Left kidney (tissue), 1 donor: ENCODE measurements at regions not wholly inside any gene's neighbourhood (a gene's known extent, or its start where the extent isn't known, plus 50 kb on each side); places are given as distances from the start of the nearest gene placed in this dataset.

Experiments
- DNase-seq: peaks from one replicate; pipeline ENCODE4 v3.0.0-alpha.2; 2013

DNA sequence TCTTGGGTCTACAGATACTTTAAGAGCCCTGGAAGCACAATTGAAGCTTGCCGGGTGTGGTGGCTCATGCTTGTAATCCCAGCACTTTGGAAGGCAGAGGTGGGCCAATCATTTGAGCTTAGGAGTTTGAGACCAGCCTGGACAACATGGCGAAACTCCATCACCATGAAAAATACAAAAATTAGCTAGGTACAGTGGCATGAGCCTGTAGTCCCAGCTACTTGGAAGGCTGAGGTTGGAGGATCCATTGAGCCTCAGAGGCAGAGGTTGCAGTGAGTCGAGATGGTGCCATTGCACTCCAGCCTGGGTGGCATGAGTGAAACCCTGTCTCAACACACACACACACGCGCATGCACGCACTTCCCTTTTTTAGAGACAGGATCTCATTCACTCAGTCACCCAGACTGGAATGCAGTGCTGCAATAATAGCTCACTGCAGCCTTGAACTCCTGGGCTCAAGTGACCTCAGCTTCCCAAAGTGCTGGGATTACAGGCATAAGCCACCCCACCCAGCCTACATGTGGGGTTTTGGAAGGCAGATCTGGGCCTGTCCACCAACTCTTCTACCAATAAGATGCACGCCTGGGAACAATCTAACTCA lies 182.5 kb upstream of the JARID2 start:
- no peak for DNase-seq

DNA sequence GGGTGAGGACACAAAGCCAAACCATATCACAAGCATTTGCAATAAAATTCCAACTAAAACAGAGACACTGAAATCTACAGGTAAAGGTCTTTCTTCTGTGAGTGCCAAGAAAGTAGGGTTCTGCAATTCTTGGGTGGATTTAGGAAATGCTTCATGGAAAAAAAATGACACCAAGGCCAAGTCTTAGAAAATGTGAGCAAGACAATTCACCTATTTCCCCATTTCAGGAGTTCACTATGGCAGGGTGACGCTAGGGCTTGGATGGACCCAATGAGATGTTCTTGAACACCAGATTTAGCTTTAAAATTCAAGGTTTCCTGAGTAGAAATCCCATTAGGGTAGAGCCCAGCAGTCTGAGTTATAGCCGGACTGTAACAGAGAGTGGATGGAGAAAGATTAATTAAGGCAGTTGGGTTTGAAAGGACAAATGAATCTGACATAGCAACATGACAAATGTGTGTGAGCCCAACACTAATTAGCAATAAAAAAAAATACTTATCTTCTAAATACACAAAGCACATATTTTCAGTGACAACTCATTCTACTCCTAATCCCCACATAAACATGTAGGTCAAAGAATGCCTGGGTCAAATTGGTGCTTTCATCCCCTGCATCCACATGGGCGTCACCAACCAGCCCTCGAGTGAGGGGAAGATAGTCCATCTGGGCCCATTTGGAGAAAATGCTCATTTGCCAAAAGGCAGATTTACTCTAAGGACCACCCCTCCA lies 180.4 kb upstream of the JARID2 start:
- peak; percentile 81 for DNase-seq

DNA sequence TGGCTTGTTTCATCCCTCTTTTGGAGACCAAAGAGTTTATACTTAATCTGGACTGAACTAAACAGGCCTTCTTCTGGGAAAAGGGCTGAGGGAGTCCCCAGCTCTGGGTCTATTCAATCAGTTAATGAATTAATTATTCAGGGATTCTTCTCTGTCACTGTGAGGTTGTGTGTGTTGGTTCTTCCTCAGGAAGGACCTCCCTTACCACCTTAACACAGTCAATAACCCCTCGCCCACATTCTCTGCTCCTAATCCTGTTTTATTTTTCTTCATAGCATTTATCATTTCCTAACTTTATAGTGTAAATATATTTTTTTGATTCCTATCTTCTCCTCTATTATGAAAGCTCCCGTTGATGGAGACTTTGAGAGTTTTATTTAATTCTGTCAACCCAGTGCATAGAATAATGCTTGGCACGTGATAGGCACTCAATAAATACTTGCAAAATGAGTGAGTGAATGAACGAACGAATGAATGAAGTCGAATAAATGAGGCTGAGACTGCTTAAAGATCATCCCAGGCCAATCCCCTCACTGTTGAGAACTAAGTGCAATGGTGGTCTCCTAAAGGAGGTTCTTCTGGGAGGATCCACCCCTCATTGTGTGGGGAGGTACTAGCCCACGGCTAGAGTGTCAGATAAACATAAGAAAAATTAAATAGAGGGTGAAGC lies 179.6 kb upstream of the JARID2 start:
- no peak for DNase-seq

DNA sequence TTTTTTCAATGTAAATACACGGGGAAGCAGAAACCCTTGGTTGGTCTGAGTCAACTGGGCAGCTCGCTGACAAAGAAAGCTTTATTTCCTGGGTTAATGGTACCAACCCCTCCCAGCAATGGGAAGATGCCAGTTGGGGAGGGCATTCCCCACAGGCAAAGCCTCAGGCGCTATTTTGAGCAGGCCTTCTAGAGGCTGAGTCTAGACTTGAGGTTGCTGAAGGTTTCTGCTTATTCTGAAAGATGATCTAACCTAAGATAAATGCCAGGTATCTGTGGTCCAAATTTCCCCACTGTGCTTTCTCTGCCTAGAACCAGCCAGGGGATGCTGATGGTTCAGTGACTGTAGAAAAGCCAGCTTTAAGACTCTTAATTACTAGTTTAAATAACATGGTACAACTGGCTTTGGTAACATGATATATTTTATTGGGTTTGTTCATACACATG lies 172.5 kb upstream of the JARID2 start:
- no peak for DNase-seq

DNA sequence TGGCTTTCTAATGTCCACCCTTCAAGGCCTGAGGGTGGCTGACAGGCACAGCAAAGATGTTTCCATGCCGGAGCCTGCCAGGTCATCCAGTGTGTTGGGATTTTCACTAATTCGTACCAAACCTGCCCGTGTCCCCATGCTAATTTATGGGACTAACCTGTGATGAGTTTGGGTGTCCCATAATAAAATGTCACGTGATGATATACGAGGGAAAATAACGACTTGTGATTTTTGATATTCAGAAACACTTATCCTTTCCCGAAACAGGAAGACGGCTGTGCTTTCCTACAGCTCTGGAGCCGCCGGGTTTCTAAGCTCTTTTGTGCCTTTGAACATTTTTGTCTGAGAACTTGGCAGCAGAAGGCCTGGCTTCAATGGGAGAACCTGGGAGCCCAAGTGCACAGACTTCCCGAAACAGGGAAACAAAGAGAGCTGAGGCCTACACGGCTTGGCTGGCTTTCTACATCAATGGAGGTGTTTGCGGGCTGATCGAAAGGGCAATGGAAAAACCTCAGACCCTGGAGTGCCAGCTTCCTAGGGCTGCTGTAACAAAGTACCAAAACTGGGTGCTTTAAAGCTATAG lies 171.9 kb upstream of the JARID2 start:
- no peak for DNase-seq

- DNase-seq, result no peak
Measured at GRCh38 chr6:15074806-15075205, 171.1 kb upstream of the JARID2 start.

DNA sequence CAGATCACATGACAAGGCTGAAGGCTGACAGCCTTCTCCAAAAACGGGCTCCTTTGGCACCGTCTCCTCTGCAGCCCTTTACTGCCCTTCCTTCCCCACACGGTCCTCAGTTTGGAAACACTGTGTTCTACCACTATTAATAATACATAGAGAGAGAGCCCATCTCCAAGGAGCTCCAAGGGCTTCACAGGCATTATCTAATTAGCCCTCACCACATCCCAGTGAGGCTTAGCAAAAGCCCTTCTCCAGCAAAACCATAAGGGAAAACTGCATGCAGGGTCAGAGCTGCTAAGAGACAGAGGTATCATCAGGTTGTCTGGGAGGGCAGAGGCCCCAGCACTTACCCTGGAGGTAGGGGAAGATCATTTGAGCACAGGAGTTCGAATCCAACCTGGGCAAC lies 169.3 kb upstream of the JARID2 start:
- no peak for DNase-seq

- DNase-seq, result no peak
Measured at GRCh38 chr6:15077006-15077405, 168.9 kb upstream of the JARID2 start.

DNA sequence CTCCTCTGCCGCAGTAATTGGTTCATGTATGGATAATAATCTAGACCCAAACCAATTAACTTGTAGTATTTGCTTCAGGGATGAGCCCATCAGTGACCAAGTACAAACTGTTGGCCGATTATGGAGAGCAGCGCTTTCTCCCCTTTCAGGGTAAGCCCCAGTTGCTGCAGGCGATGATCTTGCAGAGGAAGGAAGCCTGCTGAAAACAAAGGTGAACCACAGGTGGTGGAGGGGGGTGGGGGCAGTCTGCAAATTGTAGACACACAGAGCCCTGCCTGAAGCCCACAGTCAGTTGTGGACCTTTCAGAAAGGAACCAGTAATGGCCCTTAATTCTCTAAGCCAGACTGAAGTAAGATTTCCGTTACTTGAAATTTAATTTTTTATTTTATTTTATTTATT lies 167.9 kb upstream of the JARID2 start:
- DNase-seq, result no peak

GRCh38 chr6:15079288-15079817 lies 166.5 kb upstream of the JARID2 start:
- DNase-seq, result no peak

GRCh38 chr6:15080895-15081294 lies 165.0 kb upstream of the JARID2 start:
- DNase-seq, result no peak

DNA sequence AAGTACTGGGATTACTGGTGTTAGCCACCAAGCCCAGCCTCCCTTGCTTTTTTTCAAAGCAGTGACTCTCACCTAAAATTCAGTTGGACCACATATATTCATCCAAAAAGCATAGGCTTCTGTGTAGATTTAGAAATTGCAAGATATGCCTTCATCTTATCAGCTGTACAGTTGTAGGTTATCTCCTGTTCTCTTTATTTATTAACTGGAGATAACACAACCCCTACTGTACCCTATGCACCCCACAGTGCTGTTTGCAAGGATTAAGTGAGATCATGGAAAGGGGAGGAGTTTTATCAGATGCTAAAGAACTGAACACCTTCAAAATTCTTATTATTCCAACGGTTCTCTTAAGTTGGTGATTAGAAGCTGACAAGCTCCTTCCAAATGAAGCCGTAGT lies 164.4 kb upstream of the JARID2 start:
- DNase-seq, result no peak

GRCh38 chr6:15082708-15083107 lies 163.2 kb upstream of the JARID2 start:
- no peak for DNase-seq

DNA sequence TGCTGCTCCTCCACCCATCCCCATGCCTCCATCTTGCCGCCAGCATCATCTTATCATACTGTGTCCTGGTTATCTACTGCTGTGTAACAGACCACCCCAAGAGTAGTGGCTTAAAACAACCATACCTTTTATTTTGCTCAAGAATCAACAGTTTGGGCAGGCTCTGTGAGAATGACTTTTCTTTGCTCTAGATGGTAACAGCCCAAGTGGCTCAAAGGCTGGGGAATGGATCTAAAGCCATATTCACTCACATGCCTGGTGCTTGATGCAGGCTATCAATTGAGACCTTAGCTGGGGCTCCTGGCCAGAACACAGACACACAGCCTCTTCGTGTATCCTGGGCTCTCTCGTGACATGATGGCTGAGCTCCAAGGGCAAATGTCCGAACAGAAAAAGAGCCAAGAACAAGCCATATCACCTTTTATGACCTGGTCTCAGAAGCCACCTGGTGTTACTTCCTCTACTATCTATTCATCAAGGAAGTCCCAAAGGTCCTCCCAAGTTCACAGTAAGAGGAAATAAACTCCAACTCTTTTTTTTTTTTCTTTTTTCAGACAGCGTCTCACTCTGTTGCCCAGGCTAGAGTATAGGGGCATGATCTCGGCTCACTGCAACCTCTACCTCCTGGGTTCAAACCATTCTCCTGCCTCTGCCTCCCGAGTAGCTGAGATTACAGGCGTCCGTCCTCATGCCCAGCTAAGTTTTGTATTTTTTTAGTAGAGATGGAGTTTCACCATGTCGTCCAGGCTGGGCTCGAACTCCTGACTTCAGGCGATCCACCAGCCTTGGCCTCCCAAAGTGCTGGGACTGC lies 159.3 kb upstream of the JARID2 start:
- no peak for DNase-seq

DNA sequence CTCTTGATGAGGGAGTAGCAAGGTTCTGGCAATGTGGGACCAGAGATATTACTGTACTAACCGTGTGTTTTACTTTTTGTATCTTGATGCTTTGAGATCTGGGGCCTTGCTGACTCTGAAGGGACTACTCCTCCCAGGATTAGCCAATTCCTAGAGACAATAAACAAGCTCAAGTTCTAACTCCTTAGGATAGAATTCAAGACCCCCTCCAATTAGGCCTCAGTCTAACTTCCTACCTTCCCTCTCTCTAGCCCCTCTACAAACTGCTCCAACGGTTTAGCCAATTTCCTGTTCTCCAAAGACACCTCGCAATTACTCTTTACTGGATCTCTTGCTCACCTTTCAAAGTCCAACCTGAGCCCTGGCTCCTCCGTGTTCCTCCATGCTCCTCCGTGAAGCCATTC lies 158.7 kb upstream of the JARID2 start:
- DNase-seq, result no peak

DNA sequence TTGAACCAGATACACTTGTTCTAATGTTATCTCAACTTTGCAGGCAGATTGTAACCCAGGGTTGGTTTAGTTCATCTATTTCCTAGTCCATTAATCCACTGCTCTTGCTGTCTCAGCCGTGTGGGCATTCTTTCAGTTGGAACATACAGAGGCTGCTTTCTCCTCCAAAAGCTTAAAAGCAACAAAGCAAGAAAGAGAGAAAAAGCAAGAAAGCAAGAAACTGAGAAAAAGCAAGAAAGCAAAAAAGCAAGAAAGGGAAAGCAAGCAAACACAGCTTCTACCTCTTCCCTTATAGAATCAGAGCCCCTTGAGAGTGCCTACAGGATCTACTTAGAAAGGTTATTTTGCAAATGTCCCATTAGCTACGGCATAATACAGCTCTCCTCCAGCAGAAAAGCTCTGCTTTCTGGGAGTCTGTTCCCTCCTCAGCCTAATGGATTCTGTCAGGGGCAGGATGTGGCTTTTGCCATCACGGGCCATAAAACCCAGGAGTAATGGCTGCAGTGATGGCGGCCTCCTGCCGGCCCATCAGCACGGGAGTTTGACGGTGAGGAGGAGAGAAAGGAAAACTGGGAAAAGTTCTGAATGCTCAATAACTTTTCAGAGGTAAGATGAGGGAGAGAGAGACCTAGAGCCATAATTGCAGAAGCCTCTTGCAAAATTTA lies 156.8 kb upstream of the JARID2 start:
- DNase-seq, result peak; percentile 75

DNA sequence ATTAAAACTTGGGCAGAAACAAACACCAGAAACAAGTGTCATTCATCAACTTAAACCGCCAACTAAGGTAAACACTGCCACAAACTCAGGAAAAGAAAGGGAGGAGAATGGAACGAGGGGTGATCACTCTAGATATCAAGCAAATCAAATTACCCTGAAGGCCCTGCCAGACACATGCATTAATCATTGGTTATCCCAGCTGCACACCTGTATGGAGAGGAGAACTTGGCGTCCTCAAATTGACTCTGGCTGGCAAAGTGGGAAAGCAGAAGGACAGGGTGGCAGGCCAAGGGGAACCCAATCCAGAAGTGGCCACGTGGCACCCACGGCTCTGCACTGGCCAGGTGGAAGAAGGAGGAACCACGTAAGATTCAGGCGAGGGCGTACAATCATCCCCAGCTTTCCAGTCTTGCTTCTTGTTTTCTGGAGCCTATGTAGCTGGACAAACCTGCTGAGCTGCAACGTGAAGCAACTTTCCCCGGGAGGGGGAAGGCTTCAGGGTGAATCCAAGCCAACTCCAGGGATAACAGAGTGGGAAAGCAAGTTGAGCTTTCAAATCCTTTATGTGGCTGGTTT lies 156.2 kb upstream of the JARID2 start:
- no peak for DNase-seq

GRCh38 chr6:15090145-15090579 lies 155.7 kb upstream of the JARID2 start:
- DNase-seq, result no peak

DNA sequence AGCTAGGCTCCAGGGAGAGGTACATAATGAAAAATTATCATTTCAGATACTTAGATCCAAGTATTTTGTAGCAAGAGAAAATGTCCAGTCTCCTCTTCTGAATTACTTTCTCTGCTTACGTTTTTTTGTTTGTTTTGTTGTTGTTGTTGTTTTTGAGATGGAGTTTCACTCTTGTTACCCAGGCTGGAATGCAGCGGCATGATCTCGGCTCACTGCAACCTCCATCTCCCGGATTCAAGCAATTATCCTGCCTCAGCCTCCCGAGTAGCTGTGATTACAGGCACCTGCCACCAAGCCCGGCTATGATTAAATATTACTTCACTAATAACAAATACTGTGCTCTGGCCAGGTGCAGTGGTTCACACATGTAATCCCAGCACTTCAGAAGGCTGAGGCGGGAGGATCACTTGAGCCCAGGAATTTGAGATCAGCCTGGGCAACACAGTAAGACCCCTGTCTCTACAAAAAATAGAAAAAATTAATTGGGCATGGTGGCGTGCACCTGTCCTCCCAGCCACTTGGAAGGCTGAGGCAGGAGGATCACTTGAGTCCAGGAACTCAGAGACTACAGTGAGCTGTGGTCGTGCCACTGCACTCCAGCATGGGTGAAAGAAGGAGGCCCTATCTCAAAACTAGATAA lies 155.0 kb upstream of the JARID2 start:
- no peak for DNase-seq
